BJ (cell line): ENCODE measurements at regions not wholly inside any gene's neighbourhood (a gene's known extent, or its start where the extent isn't known, plus 50 kb on each side); places are given as distances from the start of the nearest gene placed in this dataset.

ENCODE experiments used
- CTCF ChIA-PET: fragments of 350-600 bp; formaldehyde crosslinking; extraction: SDS; loops from one replicate; lab custom pipeline; 2021; ENCODE audit warnings: antibody characterized with exemption, inconsistent platforms; lab: Yijun Ruan, JAX
- POLR2A ChIA-PET: fragments of 300-600 bp; sonication (Branson Sonifier 250); formaldehyde crosslinking; extraction: SDS; loops from one replicate; lab custom pipeline; 2021; ENCODE audit warnings: antibody characterized with exemption; lab: Charles Lee
- DNase-seq: peaks from one replicate; pipeline ENCODE4 v3.0.0-alpha.2; 2011; ENCODE audit warnings: low read depth
- H3K27me3 ChIP-seq: 2 replicates; pipeline ENCODE4 v1.6.0; 2011; ENCODE audit warnings: low read length; ENCODE audit not compliant: control insufficient read depth, insufficient read depth
- H3K36me3 ChIP-seq: 2 replicates; pipeline ENCODE4 v1.5.1; 2011; ENCODE audit warnings: low read length; ENCODE audit not compliant: control insufficient read depth, insufficient read depth
- H3K4me3 ChIP-seq: 2 replicates; pipeline ENCODE4 v1.5.1; 2011; ENCODE audit warnings: low read depth, mild to moderate bottlenecking, control low read depth, low read length
- TF ChIP-seq, protein P1 (sequence below): IDR thresholded peaks from 2 replicates; pipeline ENCODE4 v1.5.1; 2011; ENCODE audit warnings: low read depth, mild to moderate bottlenecking, control low read depth, inconsistent platforms, low read length, moderate library complexity; ENCODE audit not compliant: insufficient read depth

DNA sequence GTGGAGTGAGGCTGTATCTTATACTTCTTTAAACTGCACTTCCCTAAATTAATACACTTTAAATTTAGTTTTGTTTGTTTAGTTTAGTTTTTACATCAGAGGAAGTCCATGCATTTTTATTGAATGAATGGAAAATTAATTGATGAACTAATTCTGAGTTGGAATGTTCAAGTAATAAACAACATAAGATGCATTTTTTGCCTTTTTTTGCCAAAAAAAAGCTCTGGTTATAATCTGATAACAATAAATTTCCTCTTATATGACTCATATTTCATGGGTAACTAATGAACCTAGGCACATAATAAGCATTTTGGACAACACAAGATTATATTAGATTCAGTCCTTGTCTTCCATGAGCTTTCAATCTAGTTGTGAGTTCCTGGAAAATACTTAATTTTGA lies 323.1 kb downstream of the CENPW start:
- no peak overlapping the region for H3K4me3 ChIP-seq
- ChIA-PET POLR2A (no interaction called here), CTCF (interaction anchor here (0.5 kb wide), 1 partner anchor 1208 kb away, joined by 3 read pairs; no protein-coding TSS in a partner anchor)
- H3K36me3 ChIP-seq, result no peaks in the 10 kb centered on the region
- no peaks in the 10 kb centered on the region for H3K27me3 ChIP-seq
- DNase-seq, result no peak
- TF ChIP-seq, protein P1, sequence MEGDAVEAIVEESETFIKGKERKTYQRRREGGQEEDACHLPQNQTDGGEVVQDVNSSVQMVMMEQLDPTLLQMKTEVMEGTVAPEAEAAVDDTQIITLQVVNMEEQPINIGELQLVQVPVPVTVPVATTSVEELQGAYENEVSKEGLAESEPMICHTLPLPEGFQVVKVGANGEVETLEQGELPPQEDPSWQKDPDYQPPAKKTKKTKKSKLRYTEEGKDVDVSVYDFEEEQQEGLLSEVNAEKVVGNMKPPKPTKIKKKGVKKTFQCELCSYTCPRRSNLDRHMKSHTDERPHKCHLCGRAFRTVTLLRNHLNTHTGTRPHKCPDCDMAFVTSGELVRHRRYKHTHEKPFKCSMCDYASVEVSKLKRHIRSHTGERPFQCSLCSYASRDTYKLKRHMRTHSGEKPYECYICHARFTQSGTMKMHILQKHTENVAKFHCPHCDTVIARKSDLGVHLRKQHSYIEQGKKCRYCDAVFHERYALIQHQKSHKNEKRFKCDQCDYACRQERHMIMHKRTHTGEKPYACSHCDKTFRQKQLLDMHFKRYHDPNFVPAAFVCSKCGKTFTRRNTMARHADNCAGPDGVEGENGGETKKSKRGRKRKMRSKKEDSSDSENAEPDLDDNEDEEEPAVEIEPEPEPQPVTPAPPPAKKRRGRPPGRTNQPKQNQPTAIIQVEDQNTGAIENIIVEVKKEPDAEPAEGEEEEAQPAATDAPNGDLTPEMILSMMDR, result no peak

DNA sequence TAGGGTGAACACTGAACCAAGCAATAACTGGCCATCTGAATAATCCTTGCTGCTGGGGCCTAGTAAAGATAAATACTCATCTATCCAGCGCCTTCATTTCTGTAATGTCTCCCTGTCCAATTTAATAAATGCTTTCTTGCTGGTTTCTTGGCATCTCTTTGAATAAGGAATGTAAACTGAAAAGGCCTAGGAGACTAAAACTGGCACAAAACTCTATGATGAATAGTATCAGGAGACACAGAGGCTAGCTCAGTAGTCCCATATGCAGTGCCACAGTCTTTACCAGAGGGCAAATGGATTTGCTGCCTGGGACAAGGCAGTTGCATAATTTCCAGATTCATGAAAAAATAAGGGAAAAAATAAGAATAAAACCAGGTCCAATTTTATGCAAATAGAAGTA lies 324.4 kb downstream of the CENPW start:
- no peak for DNase-seq
- ChIA-PET POLR2A (no interaction called here), CTCF (no interaction called here)
- Histone ChIP-seq H3K27me3 (no peaks in the 10 kb centered on the region), H3K36me3 (no peaks in the 10 kb centered on the region), H3K4me3 (no peak overlapping the region)
- TF ChIP-seq, protein P1, result no peak

DNA sequence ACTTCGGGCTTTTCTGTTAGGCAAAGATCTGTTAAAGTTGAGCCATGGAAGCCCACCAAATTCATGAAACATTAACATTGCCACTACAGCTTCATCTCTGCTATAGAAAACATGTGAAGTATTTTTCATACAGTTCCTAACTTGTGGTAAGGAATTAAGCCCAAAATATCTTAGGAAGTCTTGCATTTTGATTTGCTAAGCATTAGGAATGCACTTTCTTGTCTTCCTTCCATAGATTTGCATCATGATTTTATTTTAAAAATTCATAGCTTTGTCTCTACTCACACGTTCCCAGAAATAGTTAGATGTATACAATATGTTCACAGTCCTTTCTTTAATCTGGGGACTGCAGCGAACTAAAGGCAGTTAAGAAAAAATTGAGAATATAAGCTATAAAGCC lies 325.6 kb downstream of the CENPW start:
- H3K27me3 ChIP-seq, result no peaks in the 10 kb centered on the region
- POLR2A ChIA-PET, result no interaction called here
- no peak for DNase-seq
- CTCF ChIA-PET, result no interaction called here
- H3K36me3 ChIP-seq, result no peaks in the 10 kb centered on the region
- TF ChIP-seq, protein P1, result no peak
- no peak overlapping the region for H3K4me3 ChIP-seq

DNA sequence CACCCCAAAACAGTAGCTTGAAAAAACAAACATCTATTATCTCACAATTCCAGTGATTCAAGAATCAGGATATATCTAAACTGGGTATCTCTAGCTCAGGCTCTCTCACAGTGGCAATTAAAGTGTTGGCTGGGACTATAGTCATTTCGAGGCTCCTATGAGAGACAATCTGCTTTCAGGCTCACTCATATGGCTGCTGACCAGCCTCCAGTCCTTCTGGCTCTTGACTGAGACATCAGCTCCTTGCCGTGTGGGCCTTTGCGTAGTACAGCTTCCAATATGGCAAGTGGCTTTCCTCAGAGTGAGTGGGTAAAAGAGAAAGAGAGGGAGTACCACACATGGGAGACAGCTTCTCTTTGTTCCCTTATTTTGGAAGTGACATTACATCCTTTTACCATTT lies 327.2 kb downstream of the CENPW start:
- H3K36me3 ChIP-seq, result no peaks in the 10 kb centered on the region
- no peak overlapping the region for H3K4me3 ChIP-seq
- no peak for DNase-seq
- ChIA-PET CTCF (no interaction called here), POLR2A (no interaction called here)
- H3K27me3 ChIP-seq, result no peaks in the 10 kb centered on the region
- TF ChIP-seq, protein P1, result no peak

DNA sequence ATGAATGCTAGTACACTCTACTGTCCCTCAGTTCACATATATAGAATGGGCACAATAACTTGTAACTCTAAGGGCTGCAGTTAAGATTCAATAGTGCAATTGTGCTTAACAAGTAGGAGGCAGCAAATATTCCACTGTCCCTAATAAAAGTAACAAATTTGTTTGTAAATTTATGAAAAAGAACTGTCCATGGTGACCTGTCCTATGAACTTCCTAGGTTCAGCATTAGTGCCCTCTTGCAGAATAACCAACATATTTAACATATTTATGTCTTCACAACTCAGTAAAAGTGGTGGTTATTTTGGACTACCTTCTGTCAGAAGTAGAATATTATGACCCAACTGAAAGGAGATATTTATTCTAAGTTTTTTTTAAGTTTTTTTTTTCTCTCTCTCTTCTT lies 327.8 kb downstream of the CENPW start:
- H3K36me3 ChIP-seq, result no peaks in the 10 kb centered on the region
- ChIA-PET POLR2A (no interaction called here), CTCF (no interaction called here)
- DNase-seq, result no peak
- H3K27me3 ChIP-seq, result no peaks in the 10 kb centered on the region
- TF ChIP-seq, protein P1, result no peak
- no peak overlapping the region for H3K4me3 ChIP-seq
